GM12878 (cell line): ENCODE measurements at regions not wholly inside any gene's neighbourhood (a gene's known extent, or its start where the extent isn't known, plus 50 kb on each side); places are given as distances from the start of the nearest gene placed in this dataset.

ENCODE experiments used
- ATAC-seq: fragments of 200-7000 bp; cut with Tn5 transposase; 3 replicates; pipeline ENCODE4 v1.9.1; 2020; ENCODE audit warnings: mild to moderate bottlenecking, moderate library complexity
- BruUV-seq: library from RNA; stranded (reverse); fragments of 400-500 nt; replicated peaks from 2 replicates; lab custom pipeline; 2021; lab: Mats Ljungman, UMichigan
- CTCF ChIA-PET: fragments of 300-600 bp; sonication (Branson Sonifier 250); formaldehyde crosslinking; extraction: SDS; loops from one replicate; lab custom pipeline; 2021; ENCODE audit warnings: inconsistent platforms; lab: Yijun Ruan, JAX
- POLR2A ChIA-PET: fragments of 350-600 bp; formaldehyde crosslinking; extraction: SDS; loops from one replicate; lab custom pipeline; 2021; ENCODE audit warnings: inconsistent platforms; lab: Charles Lee
- RAD21 ChIA-PET: fragments of 300-600 bp; sonication (Branson Sonifier 250); formaldehyde crosslinking; loops from one replicate; lab custom pipeline; 2023; ENCODE audit warnings: antibody characterized with exemption; ENCODE audit not compliant: unreplicated experiment; lab: Charles Lee
- SMC1A ChIA-PET: fragments of 300-600 bp; sonication (Branson Sonifier 250); formaldehyde crosslinking; loops from one replicate; lab custom pipeline; 2023; ENCODE audit not compliant: unreplicated experiment, uncharacterized antibody; lab: Charles Lee
- DNase-seq: peaks from one replicate; pipeline ENCODE4 v3.0.0-alpha.2; 2011; ENCODE audit warnings: low read depth, low spot score
- FAIRE-seq: peaks from 3 replicates; lab custom pipeline; 2011; peaks lifted over from hg19 to GRCh38; lab: Jason Lieb, UNC
- H2AFZ ChIP-seq: 2 replicates; pipeline ENCODE4 v1.6.0; 2011; ENCODE audit warnings: low read depth, low read length, control low read depth; ENCODE audit not compliant: control insufficient read depth
- H3K27ac ChIP-seq: 2 replicates; pipeline ENCODE4 v1.5.1; 2011; ENCODE audit warnings: control low read depth; ENCODE audit not compliant: control insufficient read depth, insufficient read depth
- H3K27me3 ChIP-seq, 2 experiments: replicated peaks in 1 of 2; 2 replicates each; pipeline versions ENCODE4 v1.6.0 to v1.6.1; 2011; ENCODE audit warnings: low read length in 1 of 2; ENCODE audit not compliant: control insufficient read depth in 2 of 2, insufficient read depth in 2 of 2
- H3K36me3 ChIP-seq, 2 experiments: 2 replicates each; pipeline ENCODE4 v1.5.1; 2011; ENCODE audit warnings: low read length in 1 of 2; ENCODE audit not compliant: control insufficient read depth in 2 of 2, insufficient read depth in 2 of 2
- H3K4me1 ChIP-seq: 2 replicates; pipeline ENCODE4 v1.6.1; 2011; ENCODE audit warnings: mild to moderate bottlenecking, low read length, moderate library complexity, mixed read lengths; ENCODE audit not compliant: control insufficient read depth, insufficient read depth
- H3K4me2 ChIP-seq: 2 replicates; pipeline ENCODE4 v1.6.0; 2011; ENCODE audit warnings: control low read depth; ENCODE audit not compliant: control insufficient read depth, insufficient read depth
- H3K4me3 ChIP-seq: fragments of 200-600 bp; sonication (generic); 2 replicates; pipeline ENCODE4 v1.5.1; 2016
- H3K79me2 ChIP-seq: 2 replicates; pipeline ENCODE4 v1.6.0; 2011; ENCODE audit warnings: low read length; ENCODE audit not compliant: control insufficient read depth, insufficient read depth
- H3K9ac ChIP-seq: 2 replicates; pipeline ENCODE4 v1.8.0; 2011; ENCODE audit warnings: low read length, control low read depth, mixed read lengths; ENCODE audit not compliant: control insufficient read depth, insufficient read depth
- H3K9me3 ChIP-seq: replicated peaks from 3 replicates; pipeline ENCODE4 v1.5.1; 2011; ENCODE audit warnings: mild to moderate bottlenecking, low read length; ENCODE audit not compliant: control insufficient read depth, insufficient read depth
- H4K20me1 ChIP-seq: 2 replicates; pipeline ENCODE4 v1.6.0; 2011; ENCODE audit not compliant: control insufficient read depth, insufficient read depth
- BACH1 ChIP-seq: fragments of 450-650 bp; IDR thresholded peaks from 2 replicates; pipeline ENCODE4 v1.6.1; 2017; ENCODE audit warnings: mild to moderate bottlenecking, borderline replicate concordance
- BCL11A ChIP-seq: IDR thresholded peaks from 2 replicates; pipeline ENCODE4 v1.6.1; 2011; ENCODE audit warnings: low read depth, low read length
- BHLHE40 ChIP-seq, 2 experiments: fragments of 450-650 bp in 1 of 2; IDR thresholded peaks; 2 replicates each; pipeline ENCODE4 v1.6.1; 2011 to 2017; ENCODE audit warnings: low read depth in 2 of 2, borderline replicate concordance in 1 of 2, improper control_type of control experiment in 1 of 2, low read length in 1 of 2, mild to moderate bottlenecking in 1 of 2
- EGR1 ChIP-seq, 2 experiments: IDR thresholded peaks; 1 replicate in 1 of 2; 2 replicates in 1 of 2; pipeline ENCODE4 v1.6.1; 2011 to 2012; ENCODE audit warnings: low read depth in 2 of 2, low read length in 2 of 2, borderline replicate concordance in 1 of 2, mild to moderate bottlenecking in 1 of 2, moderate library complexity in 1 of 2
- FOXM1 ChIP-seq: IDR thresholded peaks from 2 replicates; pipeline ENCODE4 v1.6.1; 2012; ENCODE audit warnings: low read depth, mild to moderate bottlenecking, inconsistent platforms, low read length, moderate library complexity
- IKZF2 ChIP-seq, 2 experiments: fragments of 450-650 bp; IDR thresholded peaks; 2 replicates each; pipeline ENCODE4 v1.6.1; 2017; ENCODE audit warnings: mild to moderate bottlenecking in 2 of 2, moderate library complexity in 2 of 2
- KDM1A ChIP-seq: fragments of 200-600 bp; sonication (generic); IDR thresholded peaks from 2 replicates; pipeline ENCODE4 v1.6.1; 2016; ENCODE audit warnings: borderline replicate concordance
- MXI1 ChIP-seq: fragments of 150-350 bp; IDR thresholded peaks from 2 replicates; pipeline ENCODE4 v1.6.1; 2011; ENCODE audit warnings: low read depth, mild to moderate bottlenecking, inconsistent platforms, low read length, improper control_type of control experiment
- MYB ChIP-seq: fragments of 150-350 bp; IDR thresholded peaks from 2 replicates; pipeline ENCODE4 v1.6.1; 2014; ENCODE audit warnings: mild to moderate bottlenecking, low read depth, low read length, borderline replicate concordance
- NFIC ChIP-seq: IDR thresholded peaks from 2 replicates; pipeline ENCODE4 v1.6.1; 2012; ENCODE audit warnings: low read depth, mild to moderate bottlenecking, inconsistent platforms, low read length, moderate library complexity
- RB1 ChIP-seq: fragments of 450-650 bp; formaldehyde crosslinking; IDR thresholded peaks from 2 replicates; pipeline ENCODE4 v1.6.1; 2017; ENCODE audit warnings: mild to moderate bottlenecking, borderline replicate concordance
- SMC3 ChIP-seq: IDR thresholded peaks from 2 replicates; pipeline ENCODE4 v1.6.1; 2011; ENCODE audit warnings: low read length, improper control_type of control experiment, borderline replicate concordance
- TCF12 ChIP-seq: IDR thresholded peaks from 2 replicates; pipeline ENCODE4 v1.6.1; 2011; ENCODE audit warnings: low read depth, mild to moderate bottlenecking, low read length
- WGBS: methylation state at CpG from one replicate; pipeline ENCODE4 v1.1.6; 2016; ENCODE audit warnings: low lambda C conversion rate; ENCODE audit not compliant: insufficient replicate concordance, insufficient coverage; ENCODE audit errors: missing lambda C conversion rate; 5-methylcytosine and 5-hydroxymethylcytosine counted together
- in situ Hi-C: fragments of 300-500 bp; cut with MboI; formaldehyde crosslinking; loops from 9 replicates; pipeline ENCODE4 v1.14.3; 2018; ENCODE audit warnings: mixed read lengths
- intact Hi-C: fragments of 100-400 bp; cut with micrococcal nuclease; formaldehyde crosslinking; loops from one replicate; pipeline ENCODE4 v1.14.2; 2022; ENCODE audit not compliant: unreplicated experiment
- TF ChIP-seq, protein P1 (sequence below): fragments of 450-650 bp; IDR thresholded peaks from 2 replicates; pipeline ENCODE4 v1.6.1; 2018; ENCODE audit warnings: mild to moderate bottlenecking, low read depth, moderate library complexity; ENCODE audit not compliant: partially characterized antibody
- TF ChIP-seq, protein P2 (sequence below): IDR thresholded peaks from 2 replicates; pipeline ENCODE4 v1.6.1; 2012; ENCODE audit warnings: mild to moderate bottlenecking, low read depth, low read length
- TF ChIP-seq, protein P3 (sequence below): fragments of 450-650 bp; IDR thresholded peaks from 2 replicates; pipeline ENCODE4 v1.6.1; 2016; ENCODE audit warnings: mild to moderate bottlenecking

DNA sequence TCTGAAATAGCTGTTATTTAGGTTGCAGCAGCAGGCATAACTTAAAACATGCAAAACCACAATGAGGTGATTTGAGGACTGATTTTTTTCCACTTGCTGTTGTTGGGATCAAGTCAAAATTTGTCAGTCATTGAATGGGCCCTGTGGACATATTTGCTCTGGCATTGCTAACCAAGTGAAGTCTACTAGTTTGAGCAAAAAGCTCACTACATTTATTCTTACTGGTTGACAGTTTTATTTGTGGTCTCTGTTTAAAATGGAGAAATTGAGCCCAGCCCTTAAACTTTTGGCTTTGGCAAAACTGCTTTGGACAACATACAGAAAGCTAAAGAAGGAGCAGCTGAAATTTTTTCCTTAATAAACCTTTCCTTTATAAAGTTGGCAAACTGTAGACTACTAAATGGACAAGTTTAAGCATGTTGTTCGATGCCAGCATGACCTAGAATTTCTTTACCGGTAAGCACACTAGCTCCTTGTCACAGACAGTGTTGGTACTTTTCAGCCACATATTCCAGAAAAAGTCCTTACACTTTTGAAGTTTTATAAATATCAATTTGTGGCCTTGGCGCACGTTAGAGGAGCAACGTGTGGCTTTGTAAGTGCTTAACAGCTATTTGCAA is 234.6 kb downstream of the USP25 start (continued):
- TF ChIP-seq IKZF2 (IDR thresholded peaks at IDR 0.05) (no peak), EGR1 (IDR thresholded peaks at IDR 0.05; ENCODE audit: borderline replicate concordance in 1 of 2, low read depth in 2 of 2, low read length in 2 of 2) (no peak), MXI1 (no peak), TCF12 (no peak), BACH1 (no peak), BCL11A (no peak)
- TF ChIP-seq, protein P1, sequence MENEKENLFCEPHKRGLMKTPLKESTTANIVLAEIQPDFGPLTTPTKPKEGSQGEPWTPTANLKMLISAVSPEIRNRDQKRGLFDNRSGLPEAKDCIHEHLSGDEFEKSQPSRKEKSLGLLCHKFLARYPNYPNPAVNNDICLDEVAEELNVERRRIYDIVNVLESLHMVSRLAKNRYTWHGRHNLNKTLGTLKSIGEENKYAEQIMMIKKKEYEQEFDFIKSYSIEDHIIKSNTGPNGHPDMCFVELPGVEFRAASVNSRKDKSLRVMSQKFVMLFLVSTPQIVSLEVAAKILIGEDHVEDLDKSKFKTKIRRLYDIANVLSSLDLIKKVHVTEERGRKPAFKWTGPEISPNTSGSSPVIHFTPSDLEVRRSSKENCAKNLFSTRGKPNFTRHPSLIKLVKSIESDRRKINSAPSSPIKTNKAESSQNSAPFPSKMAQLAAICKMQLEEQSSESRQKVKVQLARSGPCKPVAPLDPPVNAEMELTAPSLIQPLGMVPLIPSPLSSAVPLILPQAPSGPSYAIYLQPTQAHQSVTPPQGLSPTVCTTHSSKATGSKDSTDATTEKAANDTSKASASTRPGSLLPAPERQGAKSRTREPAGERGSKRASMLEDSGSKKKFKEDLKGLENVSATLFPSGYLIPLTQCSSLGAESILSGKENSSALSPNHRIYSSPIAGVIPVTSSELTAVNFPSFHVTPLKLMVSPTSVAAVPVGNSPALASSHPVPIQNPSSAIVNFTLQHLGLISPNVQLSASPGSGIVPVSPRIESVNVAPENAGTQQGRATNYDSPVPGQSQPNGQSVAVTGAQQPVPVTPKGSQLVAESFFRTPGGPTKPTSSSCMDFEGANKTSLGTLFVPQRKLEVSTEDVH = no peak

DNA sequence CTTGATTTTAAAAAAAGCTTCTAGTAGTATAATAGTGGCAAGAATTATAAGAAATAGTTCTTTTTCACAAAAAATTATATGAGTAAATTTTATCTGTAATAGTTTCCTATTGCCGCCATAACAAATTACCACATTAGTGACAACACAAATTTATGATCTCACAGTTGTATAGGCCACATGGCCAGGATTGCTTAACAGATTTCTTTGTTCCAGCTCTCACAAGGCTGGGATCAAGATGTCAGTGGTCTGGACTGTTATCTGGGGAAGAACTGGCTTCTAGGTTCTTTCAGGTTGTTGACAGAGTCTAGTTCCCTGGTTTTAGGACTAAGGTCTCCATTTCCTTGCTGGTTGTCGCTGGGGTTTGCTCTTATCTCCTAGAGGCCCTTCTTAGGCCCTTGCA is 236.4 kb downstream of the USP25 start:
- RAD21 ChIA-PET = no interaction called here
- Histone ChIP-seq H3K27me3 (no peaks in the 10 kb centered on the region), H4K20me1 (no peaks in the 10 kb centered on the region), H3K4me1 (no peaks in the 10 kb centered on the region), H3K79me2 (no peaks in the 10 kb centered on the region), H3K4me3 (no peak overlapping the region), H3K9me3 (no peaks in the 10 kb centered on the region), H3K9ac (no peak overlapping the region), H2AFZ (no peak overlapping the region), H3K36me3 (no peaks in the 10 kb centered on the region), H3K4me2 (no peak overlapping the region), H3K27ac (no peak overlapping the region)
- POLR2A ChIA-PET = no interaction called here
- in situ Hi-C loops = no loop called here
- DNase-seq (no peak), FAIRE-seq (no peak), ATAC-seq (no peak)
- intact Hi-C loops = no loop called here
- SMC1A ChIA-PET = no interaction called here
- WGBS = 48% methylated on average over 2 of the region's 2 CpGs
- CTCF ChIA-PET = no interaction called here
- BruUV-seq = no TSS peak
- TF ChIP-seq MYB (no peak), BHLHE40 (IDR thresholded peaks at IDR 0.05; ENCODE audit: borderline replicate concordance in 1 of 2, low read depth in 2 of 2, low read length in 1 of 2) (no peak), SMC3 (no peak), NFIC (no peak), FOXM1 (no peak), RB1 (no peak), KDM1A (no peak)
- TF ChIP-seq, protein P2, sequence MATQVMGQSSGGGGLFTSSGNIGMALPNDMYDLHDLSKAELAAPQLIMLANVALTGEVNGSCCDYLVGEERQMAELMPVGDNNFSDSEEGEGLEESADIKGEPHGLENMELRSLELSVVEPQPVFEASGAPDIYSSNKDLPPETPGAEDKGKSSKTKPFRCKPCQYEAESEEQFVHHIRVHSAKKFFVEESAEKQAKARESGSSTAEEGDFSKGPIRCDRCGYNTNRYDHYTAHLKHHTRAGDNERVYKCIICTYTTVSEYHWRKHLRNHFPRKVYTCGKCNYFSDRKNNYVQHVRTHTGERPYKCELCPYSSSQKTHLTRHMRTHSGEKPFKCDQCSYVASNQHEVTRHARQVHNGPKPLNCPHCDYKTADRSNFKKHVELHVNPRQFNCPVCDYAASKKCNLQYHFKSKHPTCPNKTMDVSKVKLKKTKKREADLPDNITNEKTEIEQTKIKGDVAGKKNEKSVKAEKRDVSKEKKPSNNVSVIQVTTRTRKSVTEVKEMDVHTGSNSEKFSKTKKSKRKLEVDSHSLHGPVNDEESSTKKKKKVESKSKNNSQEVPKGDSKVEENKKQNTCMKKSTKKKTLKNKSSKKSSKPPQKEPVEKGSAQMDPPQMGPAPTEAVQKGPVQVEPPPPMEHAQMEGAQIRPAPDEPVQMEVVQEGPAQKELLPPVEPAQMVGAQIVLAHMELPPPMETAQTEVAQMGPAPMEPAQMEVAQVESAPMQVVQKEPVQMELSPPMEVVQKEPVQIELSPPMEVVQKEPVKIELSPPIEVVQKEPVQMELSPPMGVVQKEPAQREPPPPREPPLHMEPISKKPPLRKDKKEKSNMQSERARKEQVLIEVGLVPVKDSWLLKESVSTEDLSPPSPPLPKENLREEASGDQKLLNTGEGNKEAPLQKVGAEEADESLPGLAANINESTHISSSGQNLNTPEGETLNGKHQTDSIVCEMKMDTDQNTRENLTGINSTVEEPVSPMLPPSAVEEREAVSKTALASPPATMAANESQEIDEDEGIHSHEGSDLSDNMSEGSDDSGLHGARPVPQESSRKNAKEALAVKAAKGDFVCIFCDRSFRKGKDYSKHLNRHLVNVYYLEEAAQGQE = no peak
- TF ChIP-seq, protein P3, sequence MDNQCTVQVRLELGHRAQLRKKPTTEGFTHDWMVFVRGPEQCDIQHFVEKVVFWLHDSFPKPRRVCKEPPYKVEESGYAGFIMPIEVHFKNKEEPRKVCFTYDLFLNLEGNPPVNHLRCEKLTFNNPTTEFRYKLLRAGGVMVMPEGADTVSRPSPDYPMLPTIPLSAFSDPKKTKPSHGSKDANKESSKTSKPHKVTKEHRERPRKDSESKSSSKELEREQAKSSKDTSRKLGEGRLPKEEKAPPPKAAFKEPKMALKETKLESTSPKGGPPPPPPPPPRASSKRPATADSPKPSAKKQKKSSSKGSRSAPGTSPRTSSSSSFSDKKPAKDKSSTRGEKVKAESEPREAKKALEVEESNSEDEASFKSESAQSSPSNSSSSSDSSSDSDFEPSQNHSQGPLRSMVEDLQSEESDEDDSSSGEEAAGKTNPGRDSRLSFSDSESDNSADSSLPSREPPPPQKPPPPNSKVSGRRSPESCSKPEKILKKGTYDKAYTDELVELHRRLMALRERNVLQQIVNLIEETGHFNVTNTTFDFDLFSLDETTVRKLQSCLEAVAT = no peak
